ENCODE measurements at regions not wholly inside any gene's neighbourhood (a gene's known extent, or its start where the extent isn't known, plus 50 kb on each side); places are given as distances from the start of the nearest gene placed in this dataset.
"Not testable (repeated sequence)": the region's sequence is repeated elsewhere in the genome, so short reads cannot be mapped to it uniquely, and the experiment has no call there.

- DNase-seq (ENCODE audit: low read depth), result no peak
Measured at GRCh38 chr13:44304433-44304725, 69.2 kb upstream of the SERP2 start.

- DNase-seq (ENCODE audit: low read depth), result no peak
Measured at GRCh38 chr13:44305286-44305685, 68.3 kb upstream of the SERP2 start.

GRCh38 chr13:44305917-44306370, 67.7 kb upstream of the SERP2 start:
- peak; percentile 55 for DNase-seq (ENCODE audit: low read depth)

DNA sequence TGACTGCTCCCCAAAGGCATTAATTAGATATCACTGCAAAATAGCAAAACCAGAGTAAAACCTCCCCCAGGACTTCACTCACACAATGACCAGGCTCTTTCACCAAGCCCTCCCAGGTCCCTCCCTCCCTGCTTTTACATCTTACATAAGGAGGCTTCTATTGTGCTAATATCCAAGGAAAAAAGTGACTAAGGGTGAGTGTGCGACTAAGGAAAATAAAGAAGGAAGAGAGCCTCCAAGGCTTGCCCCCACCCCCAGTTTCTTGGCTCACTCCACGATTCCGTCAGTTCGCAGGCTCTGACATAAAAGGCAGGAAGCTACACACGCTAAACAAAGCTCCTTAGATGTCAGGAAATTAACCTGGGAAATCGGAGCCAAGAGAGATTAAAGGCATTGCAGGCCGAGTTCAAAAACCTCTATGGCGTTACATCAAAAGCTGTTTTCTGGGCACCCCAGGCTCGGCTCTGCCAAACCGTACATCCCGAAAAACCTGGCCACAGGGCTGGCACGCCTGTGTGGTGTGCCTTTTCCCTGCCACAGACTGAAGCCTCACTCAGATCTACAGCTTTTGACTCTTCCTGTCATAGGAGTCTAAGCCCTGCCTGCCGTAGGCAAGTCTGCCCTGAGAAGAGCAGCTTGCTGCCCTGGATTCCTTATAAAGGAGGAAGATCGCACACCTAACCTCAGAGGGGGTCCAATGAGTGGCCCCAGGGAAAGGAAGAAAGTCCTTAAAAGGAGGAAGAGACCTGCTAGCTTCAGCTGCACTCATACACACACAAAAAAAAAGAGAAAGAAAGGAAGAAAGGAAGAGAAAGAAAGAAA, 67.0 kb upstream of the SERP2 start:
- DNase-seq (ENCODE audit: low read depth), result peak; percentile 93

- no peak for DNase-seq (ENCODE audit: low read depth)
Measured at GRCh38 chr13:44307255-44307654, 66.4 kb upstream of the SERP2 start.

DNA sequence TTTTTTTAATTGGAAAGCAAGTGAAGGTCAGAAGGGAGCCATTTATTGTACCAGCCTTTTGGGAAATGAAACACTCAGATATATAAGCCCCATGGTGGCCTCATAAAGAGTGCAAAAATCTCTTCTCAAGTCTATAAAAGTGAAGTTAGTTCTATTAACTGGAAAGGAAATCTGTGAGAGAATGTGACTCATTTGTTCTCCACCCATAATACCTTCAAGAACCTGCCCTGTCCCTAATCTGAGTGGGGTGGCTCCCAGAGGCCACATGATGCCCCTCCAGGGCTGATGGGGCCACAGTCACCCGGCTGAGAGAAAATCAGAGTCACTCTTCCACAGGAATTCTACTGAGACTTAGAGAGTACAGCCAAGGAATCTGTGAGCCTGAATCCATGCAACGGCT, 65.8 kb upstream of the SERP2 start:
- no peak for DNase-seq (ENCODE audit: low read depth)

DNA sequence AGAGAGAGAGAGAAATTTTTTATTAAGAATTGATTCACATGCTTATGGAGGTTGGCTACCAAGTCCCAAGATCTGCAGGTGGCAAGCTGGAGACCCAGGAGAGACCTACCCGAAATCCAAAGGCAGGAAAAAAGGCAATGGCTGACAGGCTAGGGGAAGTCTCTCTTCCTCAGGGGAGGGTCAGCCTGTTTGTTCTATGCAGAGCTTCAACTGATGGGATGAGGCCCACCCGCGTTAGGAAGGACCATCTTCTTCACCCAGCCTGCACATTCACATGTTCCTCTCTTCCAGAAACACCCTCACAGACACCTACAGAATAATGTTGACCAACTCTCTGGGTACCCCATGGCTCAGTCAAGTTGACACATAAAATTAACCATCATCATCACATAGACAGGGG, 65.3 kb upstream of the SERP2 start:
- no peak for DNase-seq (ENCODE audit: low read depth)

DNA sequence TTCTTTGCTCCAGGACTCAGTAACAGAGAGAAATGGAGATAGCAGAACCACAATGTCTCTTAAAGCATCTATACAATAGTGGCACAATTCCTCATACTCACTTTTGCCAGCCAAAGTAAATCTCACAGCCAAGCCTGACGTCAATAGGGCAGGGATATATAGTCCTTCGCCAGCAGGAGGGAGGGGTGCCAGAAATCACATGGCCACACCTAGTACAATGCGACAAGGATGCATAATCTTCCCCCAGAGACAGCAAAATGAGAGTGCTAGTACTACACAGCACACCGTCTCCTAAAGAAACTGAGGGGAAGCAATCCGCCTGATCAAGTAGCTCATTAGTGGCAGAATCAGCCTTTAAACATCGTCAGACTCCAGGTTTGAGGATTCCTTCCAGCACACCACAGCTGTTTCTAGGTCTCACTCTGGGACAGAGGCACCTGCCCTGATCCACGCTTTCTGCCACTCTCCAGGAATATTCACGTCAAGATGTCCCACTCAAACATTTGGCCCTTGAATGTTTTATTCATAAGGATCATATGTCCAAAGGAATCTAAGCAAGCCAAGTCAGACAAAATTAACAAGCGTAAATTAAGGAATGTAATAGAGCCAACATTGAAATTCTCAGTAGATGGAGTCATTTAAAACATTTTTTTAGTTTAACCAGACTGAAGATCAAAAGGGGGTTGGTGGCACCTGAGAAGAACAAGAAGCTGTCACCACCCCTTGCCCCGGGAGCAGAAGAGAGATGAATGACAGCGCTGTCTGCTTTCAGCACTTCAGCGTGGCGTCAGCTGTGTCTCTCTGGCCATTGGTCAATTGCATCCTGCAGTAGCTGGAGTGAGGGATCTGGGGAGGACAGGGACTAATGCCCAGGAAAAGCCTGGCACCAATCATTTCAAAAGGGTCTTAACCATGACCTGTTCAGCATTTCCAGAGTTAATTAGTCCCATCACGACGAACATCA, 63.5 kb upstream of the SERP2 start:
- peak; percentile 49 for DNase-seq (ENCODE audit: low read depth)

GRCh38 chr13:44311011-44311780, 62.4 kb upstream of the SERP2 start:
- no peak for DNase-seq (ENCODE audit: low read depth)

DNA sequence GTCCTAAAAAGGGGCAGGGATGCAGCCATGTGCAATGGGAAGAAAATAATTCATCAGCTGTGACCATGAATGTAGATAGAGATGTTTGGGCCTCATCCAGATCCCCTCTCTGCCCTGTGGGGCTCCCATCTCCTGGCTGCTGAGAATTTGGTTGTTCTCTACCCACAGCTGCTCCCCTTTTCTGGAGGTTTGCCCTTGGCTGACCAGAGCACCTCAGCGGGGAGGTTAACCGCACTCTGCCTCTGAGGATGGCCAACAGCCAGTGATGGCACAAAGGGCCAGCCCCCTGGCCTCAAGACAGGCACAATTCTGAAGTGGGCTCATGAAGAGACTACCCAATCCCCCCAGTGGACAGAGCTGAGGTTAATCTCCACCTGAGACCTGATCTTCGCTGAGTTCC, 61.5 kb upstream of the SERP2 start:
- no peak for DNase-seq (ENCODE audit: low read depth)

- DNase-seq (ENCODE audit: low read depth), result peak; percentile 88
Measured at GRCh38 chr13:44312834-44313551, 60.6 kb upstream of the SERP2 start.

- DNase-seq (ENCODE audit: low read depth), result peak; percentile 86
Measured at GRCh38 chr13:44313674-44314073, 60.0 kb upstream of the SERP2 start.

- DNase-seq (ENCODE audit: low read depth), result not testable (repeated sequence)
Measured at GRCh38 chr13:44314160-44314559, 59.5 kb upstream of the SERP2 start.

DNA sequence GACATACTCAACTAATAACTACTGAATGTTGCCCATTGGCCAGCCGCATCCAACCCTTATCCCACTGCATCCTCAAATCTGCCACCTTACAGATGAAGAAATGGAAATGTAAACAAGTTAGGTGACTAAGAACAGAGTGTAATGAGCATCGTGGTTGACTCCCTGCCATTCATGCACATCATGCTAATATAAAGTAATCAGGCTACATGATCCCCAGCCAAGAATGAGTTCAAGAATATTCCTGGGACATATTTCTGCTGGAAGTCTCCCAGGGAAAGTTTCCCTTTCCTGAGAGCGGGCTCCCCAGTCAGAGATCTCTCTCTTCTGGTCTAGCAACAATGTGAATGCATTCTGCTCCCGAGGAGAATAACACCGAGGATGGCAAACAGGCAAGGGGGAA, 55.9 kb upstream of the SERP2 start:
- peak; percentile 61 for DNase-seq (ENCODE audit: low read depth)

GRCh38 chr13:44318161-44318560, 55.5 kb upstream of the SERP2 start:
- peak; percentile 61 for DNase-seq (ENCODE audit: low read depth)

- DNase-seq (ENCODE audit: low read depth), result no peak
Measured at GRCh38 chr13:44320611-44321010, 53.0 kb upstream of the SERP2 start.

DNA sequence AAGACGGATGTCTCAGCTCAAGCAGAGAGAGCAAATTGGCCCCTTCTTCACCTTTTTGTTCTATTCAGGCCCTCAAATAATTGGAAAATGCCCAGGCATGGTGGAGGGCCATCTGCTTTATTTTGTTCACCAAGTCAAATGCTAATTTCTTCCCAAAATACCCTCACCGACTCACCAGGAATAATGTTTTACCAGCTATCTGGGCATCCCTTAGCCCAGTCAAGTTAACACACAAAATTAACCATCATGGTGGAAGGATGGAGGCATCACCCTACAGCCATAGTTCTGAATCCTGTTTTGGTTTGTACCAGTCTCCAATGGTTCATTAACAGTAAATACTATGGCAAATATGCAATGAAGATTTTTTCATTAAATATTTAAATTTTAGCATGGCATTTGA, 51.7 kb upstream of the SERP2 start:
- DNase-seq (ENCODE audit: low read depth), result no peak

GRCh38 chr13:44322928-44323327, 50.7 kb upstream of the SERP2 start:
- no peak for DNase-seq (ENCODE audit: low read depth)

DNA sequence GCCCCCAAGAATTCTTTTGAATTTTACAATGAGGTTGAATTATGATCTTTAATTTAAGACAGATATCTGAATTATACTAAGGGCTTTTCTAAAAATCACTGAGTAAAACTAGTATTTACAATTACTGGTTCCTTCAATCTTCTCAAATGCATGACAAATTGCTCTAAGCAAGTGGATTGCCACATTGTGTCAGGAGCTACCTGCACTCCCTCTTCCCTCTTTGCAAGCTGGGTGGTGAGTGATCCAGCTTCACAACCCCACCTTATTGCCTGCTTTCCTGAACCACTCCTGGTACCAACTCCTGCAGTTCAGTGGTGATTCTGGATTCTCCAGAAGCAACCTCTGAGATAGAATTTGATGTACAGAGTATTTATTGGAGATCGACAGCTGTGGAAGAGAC, 49.9 kb upstream of the SERP2 start:
- no peak for DNase-seq (ENCODE audit: low read depth)

Measured in Daoy (cell line).